ENCODE measurements at regions not wholly inside any gene's neighbourhood (a gene's known extent, or its start where the extent isn't known, plus 50 kb on each side); places are given as distances from the start of the nearest gene placed in this dataset.

DNA sequence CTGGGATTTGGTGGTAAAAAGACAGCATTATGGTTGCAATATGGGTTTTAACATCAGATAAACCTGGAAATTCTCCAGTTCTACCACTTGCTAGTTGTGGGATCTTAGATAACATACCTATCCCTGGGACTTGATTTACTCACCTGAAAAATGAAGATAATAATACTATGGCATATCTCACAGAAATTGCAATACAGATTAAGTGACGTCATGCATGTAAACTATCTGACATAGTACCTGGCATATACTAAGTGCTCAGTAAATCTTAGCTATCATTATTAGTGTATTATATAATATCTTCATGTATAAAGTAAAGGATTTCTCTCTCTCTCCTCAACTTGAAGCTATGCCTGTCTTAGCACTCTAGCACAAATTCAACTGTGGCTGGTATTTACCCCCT, 192.5 kb downstream of the PCDH19 start:
- no peak for DNase-seq (ENCODE audit: low read depth, low spot score)

DNA sequence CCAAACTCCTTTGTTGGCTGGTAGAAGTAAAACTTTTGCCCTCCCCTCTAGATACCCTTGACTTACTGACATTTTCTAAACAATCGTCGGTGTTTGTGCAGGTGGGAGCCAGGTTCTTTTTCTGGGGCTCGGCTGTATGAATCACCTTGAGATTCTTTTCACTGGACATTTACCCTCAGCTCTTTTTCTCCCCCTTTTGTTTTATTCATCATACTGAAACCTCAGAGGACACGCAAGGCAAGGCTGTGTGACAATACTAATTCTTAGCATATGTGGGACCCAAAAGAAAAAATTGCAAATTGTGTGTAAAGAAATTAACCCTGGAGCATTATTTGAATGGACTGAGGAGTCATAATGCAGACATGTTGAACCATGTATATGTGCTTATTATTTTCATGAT, 194.0 kb downstream of the PCDH19 start:
- no peak for DNase-seq (ENCODE audit: low read depth, low spot score)

GRCh38 chrX:100208076-100208475, 202.0 kb downstream of the PCDH19 start:
- DNase-seq (ENCODE audit: low read depth, low spot score) = peak; percentile 0

- peak; percentile 25 for DNase-seq (ENCODE audit: low read depth, low spot score)
These were observed 202.6 kb downstream of the PCDH19 start for GRCh38 chrX:100207331-100208024.

DNA sequence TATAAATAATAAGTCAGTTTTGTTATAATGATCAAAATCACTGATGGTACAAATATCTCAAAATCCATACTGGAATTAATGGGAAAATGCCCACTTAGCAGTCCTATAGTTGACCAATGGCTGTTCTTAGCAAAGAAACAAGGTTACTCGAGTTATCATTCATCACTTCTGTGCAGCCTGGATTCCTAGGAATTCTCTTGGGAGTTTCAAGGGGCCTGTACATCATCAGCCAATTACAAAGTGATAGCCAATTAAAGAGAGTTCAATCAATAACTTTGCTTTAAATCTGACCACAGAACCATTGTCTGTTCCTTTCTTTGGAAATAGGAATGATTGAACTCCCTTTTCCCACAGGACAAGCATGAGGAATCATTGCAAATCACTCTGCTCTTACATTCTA, 205.5 kb downstream of the PCDH19 start:
- DNase-seq (ENCODE audit: low read depth, low spot score) = no peak

DNA sequence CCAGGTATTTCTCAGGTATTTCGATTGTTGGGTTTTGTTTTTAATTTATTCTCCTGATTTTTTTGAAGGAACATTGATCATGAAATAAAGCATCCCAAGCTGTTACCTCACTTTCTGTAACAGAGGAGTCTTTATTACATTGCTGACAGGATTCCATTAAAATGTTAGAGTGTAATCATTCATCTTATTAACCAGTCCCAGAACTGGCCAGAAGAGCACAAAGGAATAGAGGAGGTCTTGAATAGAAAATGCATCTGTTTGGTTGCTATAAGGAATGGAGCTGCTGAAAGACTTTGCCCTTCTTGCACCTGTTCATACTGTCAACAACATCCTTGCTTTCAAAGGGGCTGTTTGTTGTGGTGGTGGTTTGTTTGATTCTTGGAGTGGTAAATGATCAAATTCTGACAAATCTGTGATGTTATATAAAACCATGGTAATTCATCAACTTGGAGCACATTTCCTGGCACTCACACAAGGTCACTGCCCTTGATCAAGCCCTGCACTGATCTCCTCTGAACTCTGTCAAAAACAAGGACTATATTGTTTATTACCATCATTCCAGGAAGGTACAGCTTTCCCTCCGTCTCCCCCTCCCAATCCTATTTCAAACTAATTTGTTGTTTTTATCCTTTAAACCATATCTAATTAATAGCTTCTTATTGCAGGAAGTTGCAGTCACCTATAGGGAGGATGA, 215.8 kb downstream of the PCDH19 start:
- DNase-seq (ENCODE audit: low read depth, low spot score) = no peak
